HG02970 (cell line): ENCODE measurements at regions not wholly inside any gene's neighbourhood (a gene's known extent, or its start where the extent isn't known, plus 50 kb on each side); places are given as distances from the start of the nearest gene placed in this dataset.

Source experiments
- ATAC-seq: cut with Tn5 transposase; IDR thresholded peaks from one replicate; pipeline ENCODE4 v1.9.1; 2021; ENCODE audit warnings: mild to moderate bottlenecking, moderate library complexity, moderate number of reproducible peaks; ENCODE audit not compliant: unreplicated experiment, low FRiP score

DNA sequence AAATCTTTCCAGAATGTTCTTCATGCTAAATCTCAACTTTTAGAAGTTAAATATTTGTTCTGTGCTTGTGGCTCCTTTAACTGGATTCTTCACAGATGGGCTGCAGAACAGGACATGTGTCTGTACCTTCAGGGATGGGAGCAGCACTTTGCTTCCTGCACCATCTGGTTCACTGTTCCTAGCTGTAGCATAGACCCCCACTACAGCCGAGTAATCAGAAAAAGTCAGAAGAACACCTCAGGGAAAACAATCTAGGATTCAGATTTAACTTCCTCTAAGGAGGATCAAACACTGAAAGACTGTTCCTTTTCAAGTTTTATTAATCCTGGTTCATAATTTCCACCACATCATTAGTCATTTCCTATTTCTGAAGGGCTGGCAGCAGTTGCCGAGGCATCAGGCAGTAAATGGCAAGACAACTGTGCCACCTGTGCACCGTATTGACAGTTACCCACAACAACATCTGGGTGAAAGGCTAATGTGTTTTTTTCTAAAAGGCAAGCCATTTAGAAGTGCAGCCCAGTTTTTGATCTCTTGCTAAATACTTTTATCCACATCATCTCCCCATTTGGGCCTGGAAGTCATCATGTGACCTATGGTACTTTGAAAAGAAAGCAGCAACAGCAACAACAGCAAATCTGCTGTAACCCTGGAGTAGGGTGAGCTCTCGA lies 212.8 kb upstream of the BMP4 start:
- no peak for ATAC-seq

DNA sequence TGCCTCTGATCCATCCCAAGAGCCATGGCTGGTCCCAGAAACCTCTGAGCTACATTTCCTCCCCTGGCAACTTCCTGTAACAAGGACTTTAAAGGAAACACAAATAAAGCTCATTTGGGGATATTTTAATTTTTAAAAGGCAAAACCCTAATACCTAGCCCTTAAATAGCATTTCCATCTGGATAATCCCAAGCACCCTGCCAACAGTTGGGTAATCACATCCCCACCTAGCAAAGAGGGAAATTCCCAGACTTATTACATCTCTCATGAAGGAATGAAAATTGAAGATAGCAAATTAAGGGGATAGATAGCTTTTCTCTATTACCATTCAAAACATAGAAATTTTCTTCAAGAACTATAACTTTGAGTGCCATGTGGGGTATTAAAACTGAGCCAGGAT lies 213.7 kb upstream of the BMP4 start:
- no peak for ATAC-seq

DNA sequence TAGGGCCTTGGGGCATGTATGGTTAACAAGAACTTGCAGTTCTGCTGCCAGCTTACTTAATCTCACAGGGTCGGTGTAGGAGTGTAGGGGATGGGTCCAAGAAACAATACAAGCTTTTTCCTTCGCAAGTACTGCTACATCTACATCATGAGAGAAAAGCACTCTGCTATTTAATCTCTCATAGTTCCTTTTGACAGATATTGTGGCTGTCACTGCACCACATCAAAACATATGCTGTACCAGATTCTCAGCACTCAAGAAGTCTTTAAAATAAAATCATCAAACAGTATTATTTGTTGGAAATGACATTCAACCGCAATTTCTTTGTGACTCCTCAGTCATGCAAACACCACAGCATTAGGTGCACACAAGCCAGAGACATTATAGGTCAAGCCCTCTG lies 215.5 kb upstream of the BMP4 start:
- no peak for ATAC-seq

DNA sequence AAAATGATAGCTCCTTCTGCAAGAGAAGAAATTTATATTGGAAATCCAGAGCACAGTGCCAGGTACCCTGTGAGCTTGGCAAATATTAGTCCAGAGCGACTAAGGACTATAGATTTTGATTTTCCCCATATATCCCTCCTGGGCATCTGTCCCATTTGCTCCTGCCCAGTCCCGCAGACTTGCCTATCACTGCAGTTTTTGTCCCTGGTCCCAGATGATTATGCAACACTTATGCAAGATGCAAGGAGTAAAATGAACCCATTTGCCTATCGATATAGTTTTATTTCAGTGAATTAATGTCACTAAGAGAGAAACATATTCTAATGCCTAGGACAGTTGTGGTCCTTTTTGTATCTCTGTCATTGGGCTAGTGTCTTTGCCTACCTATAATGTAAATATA lies 215.9 kb upstream of the BMP4 start:
- ATAC-seq: no peak

DNA sequence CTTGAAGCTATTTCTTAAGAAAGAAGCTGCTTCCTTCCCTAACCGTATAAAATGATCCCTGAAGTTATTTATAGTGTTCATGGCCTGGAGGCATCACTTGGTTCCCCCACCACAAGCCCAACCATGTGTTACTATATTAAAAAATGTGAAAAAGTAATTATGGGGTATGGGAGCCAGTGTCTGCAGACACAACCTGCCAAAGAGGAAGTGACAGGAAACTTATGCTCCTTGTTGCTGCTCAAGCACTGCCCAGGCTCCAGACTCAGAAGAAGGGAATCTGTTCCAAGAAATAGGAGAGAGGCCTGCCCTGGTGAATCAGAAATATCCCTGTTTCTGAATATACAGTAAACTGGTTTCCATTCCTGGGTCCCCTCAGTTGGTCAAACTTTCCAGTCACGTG lies 217.2 kb upstream of the BMP4 start:
- ATAC-seq: no peak

DNA sequence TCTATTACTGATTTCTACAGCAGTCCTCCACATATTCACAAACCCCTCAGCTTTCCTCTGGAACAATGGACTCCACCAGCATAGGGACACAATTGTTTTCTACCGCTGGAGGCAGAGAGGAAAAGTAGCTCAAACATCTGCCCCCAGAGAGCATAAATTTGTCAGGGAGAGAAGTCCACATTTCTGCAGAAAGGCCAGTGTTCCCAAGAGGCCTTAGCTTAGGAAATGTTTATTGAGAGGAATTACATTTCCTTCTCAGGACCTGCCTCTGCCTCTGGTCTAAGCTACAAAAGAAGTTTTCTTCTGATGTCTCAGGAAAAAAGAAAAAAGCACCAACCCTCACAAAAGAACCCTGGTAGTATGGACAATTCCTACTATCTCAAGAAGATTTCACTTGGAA lies 217.8 kb upstream of the BMP4 start:
- no peak for ATAC-seq

DNA sequence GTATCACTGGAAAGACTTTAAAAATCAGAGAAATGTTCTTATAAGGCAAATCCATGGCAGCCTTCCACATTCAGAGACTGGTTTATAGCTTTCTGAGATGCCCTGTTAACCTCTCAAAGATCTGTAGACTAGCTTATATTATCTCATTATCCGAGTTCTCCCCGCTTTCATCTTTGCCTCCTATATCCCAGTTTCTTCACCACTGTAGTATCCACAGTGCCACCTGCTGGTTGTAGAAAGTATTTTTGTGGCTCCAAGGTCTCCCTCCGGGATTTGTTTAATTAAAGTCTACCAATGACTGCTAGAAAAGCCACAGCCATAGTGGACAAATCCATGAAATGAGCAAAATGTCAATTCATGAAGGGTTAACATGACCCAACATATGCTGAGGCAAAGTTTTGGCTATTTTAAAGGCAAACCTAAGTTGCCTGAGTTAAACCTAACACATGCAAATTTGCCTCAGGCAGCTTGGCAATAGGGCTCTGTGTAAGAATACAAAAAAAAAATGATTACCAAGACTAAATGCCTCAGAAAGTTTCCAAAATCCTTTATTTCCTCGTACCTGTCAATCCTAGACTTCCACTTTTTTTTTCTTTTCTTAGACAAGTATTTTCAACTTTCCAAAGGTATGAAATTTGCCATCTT lies 218.8 kb upstream of the BMP4 start:
- ATAC-seq: no peak

DNA sequence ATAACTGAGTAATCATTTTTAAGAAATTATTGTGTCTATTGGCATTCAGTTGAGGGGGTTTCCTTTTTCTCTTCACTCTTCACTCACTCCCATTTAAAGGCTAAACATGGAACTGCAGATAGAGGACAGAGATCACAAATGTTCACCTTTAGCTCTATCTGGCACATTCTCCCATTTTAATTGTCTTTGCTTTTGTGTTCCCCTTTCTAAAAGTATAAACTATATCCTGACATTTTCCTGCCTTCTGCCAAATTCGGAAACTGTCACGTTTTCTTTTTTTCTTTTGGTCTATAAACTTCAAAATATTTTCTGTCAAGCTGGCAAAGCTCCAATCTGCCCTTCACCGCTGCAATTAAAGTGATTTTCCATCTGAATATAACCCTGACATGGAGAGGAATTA lies 219.8 kb upstream of the CDKN3 start:
- no peak for ATAC-seq

DNA sequence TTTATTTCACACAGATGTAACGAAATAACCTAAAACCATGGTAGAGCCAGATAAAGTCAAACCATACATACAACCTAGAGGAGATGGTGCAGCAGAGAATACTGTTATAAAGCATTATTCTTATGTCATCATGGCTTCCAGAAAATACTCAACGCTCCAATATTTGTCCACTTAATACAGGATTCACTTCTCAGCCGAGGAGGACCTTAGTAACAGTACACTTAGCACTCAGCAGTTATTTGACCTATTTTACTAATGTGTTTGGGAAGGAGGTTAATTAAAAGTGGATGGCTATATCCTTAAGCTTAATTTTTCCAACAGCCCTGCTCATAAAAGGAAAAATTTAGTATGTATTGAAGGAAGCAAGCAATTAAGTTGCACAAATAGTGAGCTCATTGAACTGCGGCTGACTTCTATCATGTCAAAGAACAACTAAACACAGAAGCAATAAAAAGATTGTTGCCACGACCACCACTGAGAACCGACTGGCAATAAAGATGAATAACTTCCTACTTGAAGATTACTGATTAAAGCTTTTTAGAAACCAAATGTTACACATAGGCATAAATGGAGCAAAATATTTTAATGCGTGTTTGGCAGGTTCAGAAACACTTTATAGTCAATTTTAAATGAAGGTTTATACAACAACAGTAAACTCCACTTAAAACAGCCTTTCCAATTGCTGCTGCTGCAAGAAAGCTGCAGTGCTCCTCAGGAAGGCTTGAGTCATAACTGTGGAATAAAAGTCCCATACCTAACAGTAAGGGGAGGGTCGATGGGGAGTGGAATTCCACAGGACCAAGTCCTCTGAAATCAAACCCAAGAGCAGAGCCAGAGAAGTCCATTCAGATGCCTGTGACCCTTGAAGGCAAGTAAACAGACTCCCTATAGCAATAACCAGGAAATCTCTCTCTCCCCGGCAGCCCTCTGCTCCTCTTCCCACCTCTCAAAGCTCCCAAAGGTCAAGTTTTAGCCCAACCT lies 218.9 kb upstream of the CDKN3 start:
- no peak for ATAC-seq

DNA sequence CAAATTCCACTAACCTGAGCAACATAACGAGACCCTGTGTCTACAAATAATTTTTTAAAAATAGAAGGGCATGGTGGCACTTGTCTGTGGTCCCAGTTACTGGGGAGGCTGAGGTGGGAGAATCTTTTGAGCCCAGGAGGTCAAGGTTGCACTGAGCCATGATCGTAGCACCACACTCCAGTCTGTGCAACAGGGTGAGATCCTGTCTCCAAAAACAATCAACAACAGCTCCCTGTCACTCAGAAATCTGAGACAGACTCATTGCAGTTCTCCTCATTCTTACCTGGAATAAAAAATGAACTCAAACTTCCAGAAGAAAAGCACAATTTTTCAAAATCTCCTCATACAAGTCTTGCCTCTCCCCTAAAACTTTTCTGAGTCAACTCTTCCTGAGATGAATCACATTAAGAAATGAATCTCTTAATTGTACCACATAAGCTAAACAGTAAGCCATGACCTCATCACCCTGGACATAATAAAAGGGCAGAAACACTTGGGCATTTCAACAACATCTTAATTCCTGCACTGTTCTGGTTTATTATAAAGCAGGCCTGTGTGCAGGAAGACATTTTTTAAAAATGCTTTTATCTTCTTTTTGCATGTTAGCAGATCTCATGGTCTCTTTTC lies 214.3 kb upstream of the CDKN3 start:
- ATAC-seq: no peak

DNA sequence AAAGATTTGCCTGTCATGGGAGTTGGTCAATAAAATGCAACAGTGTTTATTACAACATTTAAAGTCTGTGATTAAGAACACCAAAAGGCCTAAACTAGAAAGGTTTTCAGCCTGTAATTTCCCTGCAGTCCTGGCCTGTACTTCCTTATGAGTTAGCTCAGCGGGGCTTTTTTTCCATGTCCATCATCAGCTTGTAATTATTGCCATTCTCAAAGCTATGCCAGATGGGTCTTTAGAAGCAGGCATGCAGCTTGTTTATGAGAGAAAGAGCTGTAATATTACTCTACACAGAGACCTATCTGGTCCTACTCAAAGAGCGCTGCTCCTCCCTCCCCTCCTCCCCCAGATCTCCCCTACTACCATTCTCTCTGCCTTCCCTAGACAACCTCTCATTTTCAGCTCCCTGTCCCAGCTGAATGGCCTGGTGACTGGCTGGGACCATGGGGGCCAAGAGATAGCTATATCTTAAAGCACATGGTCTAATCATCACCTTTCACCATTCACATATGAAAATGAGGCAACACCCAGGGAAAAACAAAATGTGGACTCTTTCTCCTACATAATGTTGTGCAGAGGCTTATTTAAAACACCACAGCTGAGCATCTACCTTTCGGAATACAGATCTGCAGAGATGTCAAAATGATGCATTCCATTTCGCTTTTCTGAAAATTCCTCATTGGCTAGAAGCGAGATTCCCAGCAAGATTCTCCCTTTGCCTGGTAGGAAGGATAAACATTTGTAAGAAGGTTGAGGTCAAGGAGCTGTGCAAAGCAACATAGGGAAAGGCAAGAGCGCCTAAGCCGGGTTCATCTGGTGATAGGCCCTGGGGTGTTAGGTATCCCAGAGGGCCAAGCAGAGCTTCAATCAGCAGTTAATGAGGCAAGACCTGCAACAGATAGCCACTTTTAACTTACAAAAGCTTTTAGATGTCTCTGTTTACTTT lies 209.7 kb upstream of the CDKN3 start:
- no peak for ATAC-seq

DNA sequence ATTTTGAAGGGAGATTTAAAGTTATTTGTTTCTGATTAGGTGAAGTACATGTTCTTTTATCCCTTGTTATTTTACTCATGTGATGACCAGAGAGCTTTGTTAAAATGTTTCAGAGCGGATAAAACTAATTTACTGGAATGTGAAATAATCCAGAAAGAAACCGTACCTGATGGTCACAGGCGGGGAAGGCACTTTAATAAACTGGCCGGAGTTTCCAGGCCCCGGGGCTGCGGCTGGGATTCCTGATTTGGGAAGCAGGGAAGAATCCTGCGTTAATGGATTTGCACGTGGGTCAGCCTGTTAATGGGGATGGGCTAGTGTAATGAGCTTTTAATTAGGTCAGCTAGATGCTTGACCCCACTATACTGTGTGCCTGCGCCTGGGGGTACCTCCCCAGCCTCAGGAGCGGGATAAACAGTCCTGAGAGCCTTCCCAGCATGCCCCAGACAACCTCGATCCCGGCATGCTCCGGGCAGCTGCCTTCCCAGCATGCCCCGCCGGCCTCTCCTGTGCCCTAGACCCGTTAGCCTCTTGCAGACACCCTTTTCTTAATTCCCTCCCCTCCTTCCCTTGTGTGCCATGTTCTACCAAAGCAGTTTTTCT lies 208.6 kb upstream of the CDKN3 start:
- ATAC-seq: no peak

DNA sequence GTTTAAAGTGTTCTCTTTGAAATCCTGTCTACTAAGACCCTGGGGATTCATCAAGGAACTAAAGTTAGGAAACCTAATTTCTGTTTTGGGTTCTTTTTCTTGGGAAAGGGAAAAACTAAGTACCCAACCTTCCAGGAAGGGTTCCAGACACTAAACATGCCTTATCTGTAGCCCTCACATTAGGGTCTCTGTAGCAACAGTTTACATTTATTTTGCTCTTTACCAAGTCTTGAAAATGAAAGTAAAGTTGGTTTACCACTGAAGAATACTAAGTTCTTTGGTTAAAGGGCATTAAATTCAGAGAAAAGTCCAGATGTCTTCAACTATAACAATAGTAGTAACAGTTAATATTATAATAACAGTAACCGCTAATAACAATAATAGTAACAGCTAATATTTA lies 207.5 kb upstream of the CDKN3 start:
- ATAC-seq: no peak

DNA sequence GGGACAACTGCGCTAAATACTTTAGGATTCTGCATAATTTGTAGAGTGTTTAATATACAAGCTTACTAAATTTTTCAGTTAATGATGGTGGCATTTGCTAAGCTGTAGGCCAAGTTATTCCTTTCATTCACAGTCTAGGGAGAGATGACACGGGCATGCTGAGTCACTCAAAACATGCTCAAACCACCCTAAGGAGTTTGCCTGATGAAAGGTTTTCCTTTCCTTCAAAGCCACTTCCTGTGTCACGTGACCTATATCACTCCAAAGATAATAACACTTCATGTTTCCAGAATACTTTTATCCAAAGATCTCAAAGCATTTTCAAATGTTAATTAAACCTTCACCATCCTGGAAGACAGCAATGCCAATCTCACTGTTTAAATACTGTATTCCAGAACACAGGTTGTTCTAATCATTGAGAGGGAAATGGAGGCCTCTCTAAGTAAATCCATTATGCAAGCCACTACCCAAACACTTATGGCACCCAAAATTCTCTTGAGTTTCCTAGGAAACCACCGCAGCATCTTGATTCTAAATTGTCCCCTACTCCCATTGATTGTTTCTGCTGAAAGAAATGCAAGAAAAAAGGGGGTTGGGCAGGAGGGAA lies 207.0 kb upstream of the CDKN3 start:
- no peak for ATAC-seq

DNA sequence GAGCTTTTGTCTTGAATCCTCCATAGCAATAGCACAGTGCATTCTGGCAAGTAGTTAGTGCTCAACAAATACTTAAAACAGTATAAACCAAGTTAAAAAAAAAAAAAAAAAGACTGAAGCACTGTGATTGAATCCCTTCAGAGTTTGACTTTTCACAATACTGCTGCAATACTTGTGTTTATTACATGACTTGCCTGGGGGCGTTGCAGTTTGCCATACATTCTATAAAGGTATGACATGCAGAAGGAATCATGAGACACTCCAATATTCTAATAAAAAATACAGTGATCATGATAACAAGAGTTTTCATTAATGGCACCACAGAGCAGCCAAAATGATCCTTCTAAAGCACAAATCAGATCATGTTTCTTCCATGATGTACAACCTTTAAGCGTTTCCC lies 205.0 kb upstream of the CDKN3 start:
- no peak for ATAC-seq

DNA sequence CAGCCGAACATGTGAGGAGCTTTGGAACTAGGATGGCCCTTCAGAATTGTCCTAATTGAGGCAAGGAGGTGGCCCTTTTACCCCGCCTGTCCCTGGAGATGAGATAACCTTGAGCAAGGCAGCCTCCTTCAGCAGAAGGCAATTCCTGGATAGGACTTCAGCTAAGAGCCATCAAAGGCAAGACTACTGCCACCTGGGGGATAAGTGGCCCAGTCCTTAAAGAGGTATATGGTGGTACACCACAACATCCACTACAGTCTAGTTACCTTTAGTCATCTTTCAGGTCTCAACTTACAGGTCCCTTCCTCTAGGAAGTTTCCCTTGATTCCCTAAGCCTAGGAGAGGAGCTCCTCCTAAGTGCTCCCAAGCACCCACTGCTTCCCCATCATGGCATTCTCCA lies 204.2 kb upstream of the CDKN3 start:
- ATAC-seq: no peak

DNA sequence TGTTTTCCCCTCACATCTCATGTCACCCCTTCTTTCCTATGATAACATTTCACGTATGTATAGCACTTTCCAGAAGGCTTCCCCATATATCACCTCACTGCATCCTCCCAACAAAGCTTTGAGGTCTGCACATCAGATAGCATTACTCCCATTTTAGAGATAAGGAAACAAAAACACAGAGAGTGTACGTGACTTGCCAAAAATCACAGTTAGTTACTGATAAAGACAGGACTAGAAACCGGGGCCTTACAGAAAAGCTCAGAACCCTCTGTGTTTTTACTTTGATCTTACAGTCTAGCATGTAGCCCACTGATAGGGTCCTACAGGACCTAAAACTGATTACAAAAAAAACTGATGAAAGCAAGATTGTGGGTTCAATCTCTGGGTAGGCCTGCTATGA lies 202.9 kb upstream of the CDKN3 start:
- no peak for ATAC-seq

DNA sequence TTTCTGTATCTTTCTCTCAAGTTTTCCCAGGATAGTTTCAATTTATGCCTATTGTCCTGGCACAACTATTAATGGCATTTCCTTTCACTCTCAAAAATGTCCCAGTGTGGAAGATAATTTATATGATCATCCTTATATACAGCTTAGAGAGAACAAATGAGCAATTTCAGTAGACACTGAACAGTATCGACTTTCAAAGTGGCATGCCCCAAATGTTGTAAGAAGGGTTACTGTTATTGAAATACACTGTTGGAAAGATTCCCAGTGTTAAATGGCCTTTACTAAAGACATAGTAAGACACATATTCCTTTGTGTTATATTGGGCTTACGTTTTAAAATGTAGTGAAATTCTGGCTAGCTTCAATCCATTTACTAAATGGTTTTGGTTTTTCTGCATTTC lies 202.3 kb upstream of the CDKN3 start:
- ATAC-seq: no peak

DNA sequence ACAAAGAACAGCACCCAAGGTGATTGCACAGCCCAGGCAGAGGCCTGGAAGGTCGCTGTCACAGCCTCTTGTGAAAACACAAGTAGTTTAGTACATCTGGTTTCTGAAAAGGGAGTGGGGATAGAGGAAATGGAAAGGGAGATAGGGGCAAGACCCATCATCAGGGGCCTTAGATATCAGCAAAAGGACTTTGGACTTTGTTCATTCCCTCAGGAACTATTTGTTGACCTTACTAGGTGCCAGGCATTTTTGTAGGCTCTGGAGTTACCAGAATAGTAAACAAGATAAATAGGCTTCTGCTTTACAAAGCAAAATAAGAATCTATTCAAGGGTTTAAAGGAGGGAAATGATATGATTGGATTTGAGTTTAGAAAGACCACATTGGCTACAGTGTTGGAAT lies 199.4 kb upstream of the CDKN3 start:
- no peak for ATAC-seq
